H1 (cell line): ENCODE measurements at regions not wholly inside any gene's neighbourhood (a gene's known extent, or its start where the extent isn't known, plus 50 kb on each side); places are given as distances from the start of the nearest gene placed in this dataset.

Source experiments
- CHD7 ChIP-seq: fragments of 300-600 bp; sonication (generic); IDR thresholded peaks from 2 replicates; pipeline ENCODE4 v1.7.1; 2012; ENCODE audit warnings: low read length, moderate library complexity, mild to moderate bottlenecking, inconsistent platforms; ENCODE audit not compliant: insufficient replicate concordance
- EZH2 ChIP-seq: fragments of 200-600 bp; sonication (generic); IDR thresholded peaks from 2 replicates; pipeline ENCODE4 v1.7.1; 2012; ENCODE audit warnings: low read depth, mild to moderate bottlenecking, moderate library complexity, low read length, inconsistent platforms; ENCODE audit not compliant: severe bottlenecking
- GABPA ChIP-seq: IDR thresholded peaks from 2 replicates; pipeline ENCODE4 v1.6.1; 2011; ENCODE audit warnings: mild to moderate bottlenecking, low read length, moderate library complexity, borderline replicate concordance; ENCODE audit not compliant: insufficient read depth
- RAD21 ChIP-seq, 2 experiments: IDR thresholded peaks in 1 of 2; conservative IDR thresholded peaks in 1 of 2; 2 replicates each; pipeline ENCODE4 v1.6.1; 2011; ENCODE audit warnings: low read depth in 2 of 2, low read length in 2 of 2, improper control_type of control experiment in 1 of 2, inconsistent platforms in 1 of 2, mild to moderate bottlenecking in 1 of 2, moderate library complexity in 1 of 2

- TF ChIP-seq GABPA (no peak), RAD21 (IDR thresholded peaks at IDR 0.05 in 1 of 2, conservative IDR thresholded peaks at IDR 0.05 in 1 of 2; ENCODE audit: low read depth in 2 of 2, low read length in 2 of 2) (no peak), EZH2 (no peak), CHD7 (no peak)
Measured at GRCh38 chr14:81633496-81633895, 99.8 kb upstream of the SEL1L start (continued).
